Aorta (tissue), 5 donors: ENCODE measurements at regions not wholly inside any gene's neighbourhood (a gene's known extent, or its start where the extent isn't known, plus 50 kb on each side); places are given as distances from the start of the nearest gene placed in this dataset.

ENCODE experiments used
- ATAC-seq: fragments of 200-7000 bp; cut with Tn5 transposase; one replicate; pipeline ENCODE4 v1.9.1; 2022; ENCODE audit warnings: moderate library complexity; ENCODE audit not compliant: low FRiP score
- DNase-seq, 2 donors: peaks; one replicate each; pipeline ENCODE4 v3.0.0-alpha.2; 2020
- H3K27ac ChIP-seq, 2 donors: one replicate each; pipeline ENCODE4 v1.5.1; 2013; ENCODE audit warnings: low read length in 2 of 2, mild to moderate bottlenecking in 2 of 2, moderate library complexity in 2 of 2, control low read depth in 1 of 2, inconsistent platforms in 1 of 2, low read depth in 1 of 2
- H3K27me3 ChIP-seq, 2 donors: one replicate each; pipeline ENCODE4 v1.6.1; 2013; ENCODE audit warnings: control low read depth in 1 of 2, low read length in 1 of 2, mild to moderate bottlenecking in 1 of 2, moderate library complexity in 1 of 2; ENCODE audit not compliant: insufficient read depth in 2 of 2, control insufficient read depth in 1 of 2
- H3K36me3 ChIP-seq, 2 donors: one replicate each; pipeline ENCODE4 v1.6.1; 2013; ENCODE audit warnings: control low read depth in 1 of 2, low read length in 1 of 2, mild to moderate bottlenecking in 1 of 2; ENCODE audit not compliant: insufficient read depth in 2 of 2, control insufficient read depth in 1 of 2
- H3K4me1 ChIP-seq, 2 donors: one replicate each; pipeline ENCODE4 v1.6.1; 2013; ENCODE audit warnings: low read length in 2 of 2, control low read depth in 1 of 2, mild to moderate bottlenecking in 1 of 2, moderate library complexity in 1 of 2; ENCODE audit not compliant: insufficient read depth in 2 of 2, control insufficient read depth in 1 of 2
- H3K4me3 ChIP-seq, 2 donors: one replicate each; pipeline ENCODE4 v1.5.1; 2013; ENCODE audit warnings: low read length in 2 of 2, control low read depth in 1 of 2, mild to moderate bottlenecking in 1 of 2
- H3K9me3 ChIP-seq: one replicate; pipeline ENCODE4 v1.6.1; 2013; ENCODE audit warnings: mild to moderate bottlenecking, low read length; ENCODE audit not compliant: control insufficient read depth
- WGBS, 2 donors: extraction: QIAGEN DNeasy Blood & Tissue Kit; methylation state at CpG; one replicate each; pipeline ENCODE4 v1.1.7; 2013; 5-methylcytosine and 5-hydroxymethylcytosine counted together
- intact Hi-C, 2 donors: fragments of 100-400 bp; cut with DNase I; formaldehyde crosslinking; loops; one replicate each; pipeline versions ENCODE4 v1.14.2 to v1.15.0; 2022
- donor health status: healthy with polysubstance abuse.
- donor health status: Bipolar disorder and iron deficiency.
- donor health status: DM: no; HTN: no; CAD: no.
- donor health status: DM: no; HTN: no; CAD: no.
- donor health status: DM: yes; HTN: yes; CAD: no.

- no peaks in the 10 kb centered on the region for H3K9me3 ChIP-seq
- no peak overlapping the region for H3K4me3 ChIP-seq
- H3K4me1 ChIP-seq, result no peaks in the 10 kb centered on the region
- H3K36me3 ChIP-seq, result no peaks in the 10 kb centered on the region
- H3K27me3 ChIP-seq, result no peaks in the 10 kb centered on the region
- no peak overlapping the region for H3K27ac ChIP-seq
- DNase-seq, result no peak
- intact Hi-C loops, result no loop called here
- no peak for ATAC-seq
- 80 to 82% methylated on average over 5 of the region's 5 CpGs for WGBS, 2 donors
Observed at GRCh38 chr14:54047645-54048308, 91.2 kb upstream of the BMP4 start.

- ATAC-seq (no peak), DNase-seq (no peak)
- Histone ChIP-seq H3K27me3 (no peaks in the 10 kb centered on the region), H3K27ac (no peak overlapping the region), H3K4me1 (no peaks in the 10 kb centered on the region), H3K4me3 (no peak overlapping the region), H3K9me3 (no peaks in the 10 kb centered on the region), H3K36me3 (no peaks in the 10 kb centered on the region)
- 95 to 96% methylated on average over 9 of the region's 9 CpGs for WGBS, 2 donors
- intact Hi-C loops, result no loop called here
Observed at GRCh38 chr14:54048311-54048710, 91.7 kb upstream of the BMP4 start.

GRCh38 chr14:54048736-54049135 is 92.1 kb upstream of the BMP4 start:
- DNase-seq (no peak), ATAC-seq (no peak)
- intact Hi-C loops, result no loop called here

GRCh38 chr14:54050759-54051158 is 94.1 kb upstream of the BMP4 start:
- Histone ChIP-seq H3K9me3 (no peaks in the 10 kb centered on the region), H3K27ac (no peak overlapping the region), H3K27me3 (no peaks in the 10 kb centered on the region), H3K4me1 (no peaks in the 10 kb centered on the region), H3K4me3 (no peak overlapping the region), H3K36me3 (no peaks in the 10 kb centered on the region)
- WGBS, 2 donors, result 69 to 70% methylated on average over 3 of the region's 3 CpGs
- intact Hi-C loops, result no loop called here
- DNase-seq (no peak), ATAC-seq (no peak)

More at GRCh38 chr14:54048736-54049135, 92.1 kb upstream of the BMP4 start:
- Histone ChIP-seq H3K27ac (no peak overlapping the region), H3K4me3 (no peak overlapping the region), H3K27me3 (no peaks in the 10 kb centered on the region), H3K9me3 (no peaks in the 10 kb centered on the region), H3K4me1 (no peaks in the 10 kb centered on the region), H3K36me3 (no peaks in the 10 kb centered on the region)
- 74 to 75% methylated on average over 5 of the region's 5 CpGs for WGBS, 2 donors

GRCh38 chr14:54052696-54053385 is 96.2 kb upstream of the BMP4 start:
- Histone ChIP-seq H3K27me3 (no peaks in the 10 kb centered on the region), H3K36me3 (no peaks in the 10 kb centered on the region), H3K4me1 (no peaks in the 10 kb centered on the region), H3K9me3 (no peaks in the 10 kb centered on the region), H3K4me3 (no peak overlapping the region), H3K27ac (no peak overlapping the region)
- ATAC-seq, result no peak
- intact Hi-C loops, result no loop called here
- 89 to 91% methylated on average over 2 of the region's 2 CpGs for WGBS, 2 donors
- DNase-seq, result no peak

GRCh38 chr14:54053386-54053745 is 96.7 kb upstream of the BMP4 start:
- Histone ChIP-seq H3K27me3 (no peaks in the 10 kb centered on the region), H3K27ac (no peak overlapping the region), H3K9me3 (no peaks in the 10 kb centered on the region), H3K36me3 (no peaks in the 10 kb centered on the region), H3K4me3 (no peak overlapping the region), H3K4me1 (no peaks in the 10 kb centered on the region)
- ATAC-seq (no peak), DNase-seq (no peak)
- 11 to 28% methylated on average over 2 of the region's 2 CpGs for WGBS, 2 donors
- intact Hi-C loops, result no loop called here

GRCh38 chr14:54058505-54058904 is 101.9 kb upstream of the BMP4 start:
- no peaks in the 10 kb centered on the region for H3K36me3 ChIP-seq
- no peaks in the 10 kb centered on the region for H3K27me3 ChIP-seq
- H3K27ac ChIP-seq, result no peak overlapping the region
- H3K9me3 ChIP-seq, result no peaks in the 10 kb centered on the region
- no peak for ATAC-seq
- no peak for DNase-seq
- no peak overlapping the region for H3K4me3 ChIP-seq
- no peaks in the 10 kb centered on the region for H3K4me1 ChIP-seq
- 96 to 99% methylated on average over 2 of the region's 2 CpGs for WGBS, 2 donors
- intact Hi-C loops, result no loop called here

GRCh38 chr14:54083549-54084239 is 127.1 kb upstream of the BMP4 start:
- H3K27ac ChIP-seq, result no peak overlapping the region
- DNase-seq (no peak), ATAC-seq (no peak)
- WGBS, 2 donors, result 97% methylated on average over 3 of the region's 3 CpGs
- H3K27me3 ChIP-seq, result no peaks in the 10 kb centered on the region
- intact Hi-C loops, result no loop called here
- H3K4me1 ChIP-seq, result peaks cover 0 to 2% of the 10 kb centered on the region in 2 donors
- H3K4me3 ChIP-seq, result no peak overlapping the region
- H3K9me3 ChIP-seq, result no peaks in the 10 kb centered on the region
- H3K36me3 ChIP-seq, result no peaks in the 10 kb centered on the region
